Activated T-cell treated with anti-CD3 and anti-CD28 coated beads for 1 hour (primary cell): ENCODE measurements at regions not wholly inside any gene's neighbourhood (a gene's known extent, or its start where the extent isn't known, plus 50 kb on each side); places are given as distances from the start of the nearest gene placed in this dataset.
"Not testable (repeated sequence)": the region's sequence is repeated elsewhere in the genome, so short reads cannot be mapped to it uniquely, and the experiment has no call there.

Source experiments
- DNase-seq: peaks from one replicate; pipeline ENCODE4 v3.0.0-alpha.2; 2020; ENCODE audit warnings: low read depth

- DNase-seq: no peak
Observed at GRCh38 chr18:71238974-71239624, 950.3 kb downstream of the SOCS6 start.

- DNase-seq: no peak
Observed at GRCh38 chr18:71237641-71238040, 948.8 kb downstream of the SOCS6 start.

- no peak for DNase-seq
Observed at GRCh38 chr18:71233177-71233576, 944.3 kb downstream of the SOCS6 start.

- DNase-seq: no peak
Observed at GRCh38 chr18:71223486-71223885, 934.6 kb downstream of the SOCS6 start.

GRCh38 chr18:71221405-71221804 is 932.6 kb downstream of the SOCS6 start:
- DNase-seq: no peak

GRCh38 chr18:71212739-71213138 is 923.9 kb downstream of the SOCS6 start:
- DNase-seq: not testable (repeated sequence)

- no peak for DNase-seq
Observed at GRCh38 chr18:71212222-71212621, 923.4 kb downstream of the SOCS6 start.

GRCh38 chr18:71209944-71210343 is 921.1 kb downstream of the SOCS6 start:
- DNase-seq: no peak

- DNase-seq: no peak
Observed at GRCh38 chr18:71194438-71194837, 905.6 kb downstream of the SOCS6 start.

- DNase-seq: no peak
Observed at GRCh38 chr18:71189581-71189980, 900.7 kb downstream of the SOCS6 start.

- DNase-seq: no peak
Observed at GRCh38 chr18:71168557-71169145, 879.8 kb downstream of the SOCS6 start.

- DNase-seq: no peak
Observed at GRCh38 chr18:71136487-71136886, 847.6 kb downstream of the SOCS6 start.

GRCh38 chr18:71134122-71134521 is 845.3 kb downstream of the SOCS6 start:
- DNase-seq: no peak

GRCh38 chr18:71131918-71132317 is 843.1 kb downstream of the SOCS6 start:
- DNase-seq: no peak

- no peak for DNase-seq
Observed at GRCh38 chr18:71130351-71130750, 841.5 kb downstream of the SOCS6 start.

GRCh38 chr18:71125581-71125980 is 836.7 kb downstream of the SOCS6 start:
- DNase-seq: no peak

- DNase-seq: no peak
Observed at GRCh38 chr18:71116535-71116934, 827.7 kb downstream of the SOCS6 start.

GRCh38 chr18:71115261-71115660 is 826.4 kb downstream of the SOCS6 start:
- DNase-seq: no peak

- no peak for DNase-seq
Observed at GRCh38 chr18:71114550-71115210, 825.8 kb downstream of the SOCS6 start.

GRCh38 chr18:71107244-71107643 is 818.4 kb downstream of the SOCS6 start:
- no peak for DNase-seq

GRCh38 chr18:71106701-71107100 is 817.9 kb downstream of the SOCS6 start:
- no peak for DNase-seq

GRCh38 chr18:71105994-71106546 is 817.2 kb downstream of the SOCS6 start:
- no peak for DNase-seq
